GM12878 (cell line): ENCODE measurements at regions not wholly inside any gene's neighbourhood (a gene's known extent, or its start where the extent isn't known, plus 50 kb on each side); places are given as distances from the start of the nearest gene placed in this dataset.

Experiments
- BHLHE40 ChIP-seq, 2 experiments: fragments of 450-650 bp in 1 of 2; IDR thresholded peaks; 2 replicates each; pipeline ENCODE4 v1.6.1; 2011 to 2017; ENCODE audit warnings: low read depth in 2 of 2, borderline replicate concordance in 1 of 2, improper control_type of control experiment in 1 of 2, low read length in 1 of 2, mild to moderate bottlenecking in 1 of 2
- CTCF ChIP-seq, 3 experiments: IDR thresholded peaks in 2 of 3; conservative IDR thresholded peaks in 1 of 3; 2 replicates each; pipeline ENCODE4 v1.5.1; 2011; ENCODE audit warnings: low read depth in 3 of 3, low read length in 3 of 3, mild to moderate bottlenecking in 3 of 3, control low read depth in 2 of 3, moderate library complexity in 2 of 3, inconsistent platforms in 1 of 3, mixed read lengths in 1 of 3; ENCODE audit not compliant: control insufficient read depth in 2 of 3, insufficient read depth in 1 of 3; ENCODE audit errors: extremely low read depth in 1 of 3
- EP300 ChIP-seq, 2 experiments: fragments of 150-350 bp in 1 of 2; IDR thresholded peaks; 2 replicates each; pipeline ENCODE4 v1.6.1; 2011 to 2012; ENCODE audit warnings: low read depth in 2 of 2, low read length in 2 of 2, borderline replicate concordance in 1 of 2, improper control_type of control experiment in 1 of 2, inconsistent platforms in 1 of 2; ENCODE audit not compliant: control insufficient read depth in 1 of 2
- EZH2 ChIP-seq: IDR thresholded peaks from 2 replicates; pipeline ENCODE4 v1.6.1; 2012; ENCODE audit warnings: low read depth, mild to moderate bottlenecking, control low read depth, inconsistent platforms, low read length, borderline replicate concordance; ENCODE audit not compliant: control insufficient read depth
- JUND ChIP-seq: IDR thresholded peaks from 2 replicates; pipeline ENCODE4 v1.6.1; 2012; ENCODE audit warnings: low read depth, mild to moderate bottlenecking, low read length, improper control_type of control experiment, moderate library complexity
- MYC ChIP-seq: IDR thresholded peaks from 2 replicates; pipeline ENCODE4 v1.6.1; 2011; ENCODE audit warnings: mild to moderate bottlenecking, low read length, moderate library complexity, inconsistent platforms; ENCODE audit not compliant: insufficient read depth, insufficient replicate concordance, insufficient read length, severe bottlenecking
- NFYB ChIP-seq: IDR thresholded peaks from 2 replicates; pipeline ENCODE4 v1.6.1; 2011; ENCODE audit warnings: low read depth, mild to moderate bottlenecking, low read length, improper control_type of control experiment, moderate library complexity; ENCODE audit not compliant: insufficient read depth
- POLR2A ChIP-seq: IDR thresholded peaks from 2 replicates; pipeline ENCODE4 v1.6.1; 2011; ENCODE audit warnings: low read depth, mild to moderate bottlenecking, low read length
- POLR2AphosphoS5 ChIP-seq: IDR thresholded peaks from 2 replicates; pipeline ENCODE4 v1.6.1; 2011; ENCODE audit warnings: mild to moderate bottlenecking, low read length, inconsistent platforms
- RUNX3 ChIP-seq: IDR thresholded peaks from 2 replicates; pipeline ENCODE4 v1.6.1; 2012; ENCODE audit warnings: low read length, inconsistent platforms
- SPI1 ChIP-seq: IDR thresholded peaks from 2 replicates; pipeline ENCODE4 v1.6.1; 2011; ENCODE audit warnings: low read depth, mild to moderate bottlenecking, low read length, moderate library complexity, borderline replicate concordance; ENCODE audit not compliant: insufficient read depth
- TARDBP ChIP-seq: IDR thresholded peaks from 2 replicates; pipeline ENCODE4 v1.6.1; 2016; ENCODE audit warnings: borderline replicate concordance
- TF ChIP-seq, protein P1 (sequence below): fragments of 450-650 bp; IDR thresholded peaks from 2 replicates; pipeline ENCODE4 v1.6.1; 2017; ENCODE audit warnings: antibody characterized with exemption, mild to moderate bottlenecking, moderate library complexity
- TF ChIP-seq, protein P2 (sequence below): fragments of 450-650 bp; formaldehyde crosslinking; IDR thresholded peaks from 2 replicates; pipeline ENCODE4 v1.5.0; 2022; ENCODE audit warnings: mild to moderate bottlenecking, missing genetic modification characterization

DNA sequence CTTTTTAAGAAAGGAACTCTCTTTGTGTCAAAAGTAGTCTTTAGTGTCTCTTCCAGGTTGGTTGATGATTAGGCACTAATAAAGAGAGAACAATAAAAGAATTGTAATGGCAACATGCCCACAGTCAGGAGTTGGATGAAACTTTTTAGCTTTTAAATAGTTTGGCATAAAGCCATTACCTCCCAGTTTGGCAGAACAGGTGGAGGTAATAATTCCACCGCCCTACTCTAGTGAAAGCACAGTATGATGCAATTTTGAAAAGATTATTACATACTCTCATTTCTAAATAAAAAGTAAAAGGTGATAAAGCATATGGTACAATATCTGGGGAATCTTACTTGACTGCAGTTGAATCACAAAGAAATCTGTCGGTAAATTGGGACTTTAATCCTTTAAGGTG lies 497.6 kb downstream of the SUCLA2 start:
- TF ChIP-seq BHLHE40 (IDR thresholded peaks at IDR 0.05; ENCODE audit: borderline replicate concordance in 1 of 2, low read depth in 2 of 2, low read length in 1 of 2) (no peak), SPI1 (no peak), RUNX3 (no peak), CTCF (IDR thresholded peaks at IDR 0.05 in 2 of 3, conservative IDR thresholded peaks at IDR 0.05 in 1 of 3; ENCODE audit: control insufficient read depth in 2 of 3, extremely low read depth in 1 of 3, insufficient read depth in 1 of 3, low read depth in 3 of 3, low read length in 3 of 3) (no peak), TARDBP (no peak), JUND (no peak), EZH2 (no peak), EP300 (IDR thresholded peaks at IDR 0.05; ENCODE audit: borderline replicate concordance in 1 of 2, control insufficient read depth in 1 of 2, low read depth in 2 of 2, low read length in 2 of 2) (no peak), NFYB (no peak), POLR2AphosphoS5 (no peak), MYC (no peak), POLR2A (no peak)
- TF ChIP-seq, protein P1, sequence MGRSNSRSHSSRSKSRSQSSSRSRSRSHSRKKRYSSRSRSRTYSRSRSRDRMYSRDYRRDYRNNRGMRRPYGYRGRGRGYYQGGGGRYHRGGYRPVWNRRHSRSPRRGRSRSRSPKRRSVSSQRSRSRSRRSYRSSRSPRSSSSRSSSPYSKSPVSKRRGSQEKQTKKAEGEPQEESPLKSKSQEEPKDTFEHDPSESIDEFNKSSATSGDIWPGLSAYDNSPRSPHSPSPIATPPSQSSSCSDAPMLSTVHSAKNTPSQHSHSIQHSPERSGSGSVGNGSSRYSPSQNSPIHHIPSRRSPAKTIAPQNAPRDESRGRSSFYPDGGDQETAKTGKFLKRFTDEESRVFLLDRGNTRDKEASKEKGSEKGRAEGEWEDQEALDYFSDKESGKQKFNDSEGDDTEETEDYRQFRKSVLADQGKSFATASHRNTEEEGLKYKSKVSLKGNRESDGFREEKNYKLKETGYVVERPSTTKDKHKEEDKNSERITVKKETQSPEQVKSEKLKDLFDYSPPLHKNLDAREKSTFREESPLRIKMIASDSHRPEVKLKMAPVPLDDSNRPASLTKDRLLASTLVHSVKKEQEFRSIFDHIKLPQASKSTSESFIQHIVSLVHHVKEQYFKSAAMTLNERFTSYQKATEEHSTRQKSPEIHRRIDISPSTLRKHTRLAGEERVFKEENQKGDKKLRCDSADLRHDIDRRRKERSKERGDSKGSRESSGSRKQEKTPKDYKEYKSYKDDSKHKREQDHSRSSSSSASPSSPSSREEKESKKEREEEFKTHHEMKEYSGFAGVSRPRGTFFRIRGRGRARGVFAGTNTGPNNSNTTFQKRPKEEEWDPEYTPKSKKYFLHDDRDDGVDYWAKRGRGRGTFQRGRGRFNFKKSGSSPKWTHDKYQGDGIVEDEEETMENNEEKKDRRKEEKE, result no peak
- TF ChIP-seq, protein P2, sequence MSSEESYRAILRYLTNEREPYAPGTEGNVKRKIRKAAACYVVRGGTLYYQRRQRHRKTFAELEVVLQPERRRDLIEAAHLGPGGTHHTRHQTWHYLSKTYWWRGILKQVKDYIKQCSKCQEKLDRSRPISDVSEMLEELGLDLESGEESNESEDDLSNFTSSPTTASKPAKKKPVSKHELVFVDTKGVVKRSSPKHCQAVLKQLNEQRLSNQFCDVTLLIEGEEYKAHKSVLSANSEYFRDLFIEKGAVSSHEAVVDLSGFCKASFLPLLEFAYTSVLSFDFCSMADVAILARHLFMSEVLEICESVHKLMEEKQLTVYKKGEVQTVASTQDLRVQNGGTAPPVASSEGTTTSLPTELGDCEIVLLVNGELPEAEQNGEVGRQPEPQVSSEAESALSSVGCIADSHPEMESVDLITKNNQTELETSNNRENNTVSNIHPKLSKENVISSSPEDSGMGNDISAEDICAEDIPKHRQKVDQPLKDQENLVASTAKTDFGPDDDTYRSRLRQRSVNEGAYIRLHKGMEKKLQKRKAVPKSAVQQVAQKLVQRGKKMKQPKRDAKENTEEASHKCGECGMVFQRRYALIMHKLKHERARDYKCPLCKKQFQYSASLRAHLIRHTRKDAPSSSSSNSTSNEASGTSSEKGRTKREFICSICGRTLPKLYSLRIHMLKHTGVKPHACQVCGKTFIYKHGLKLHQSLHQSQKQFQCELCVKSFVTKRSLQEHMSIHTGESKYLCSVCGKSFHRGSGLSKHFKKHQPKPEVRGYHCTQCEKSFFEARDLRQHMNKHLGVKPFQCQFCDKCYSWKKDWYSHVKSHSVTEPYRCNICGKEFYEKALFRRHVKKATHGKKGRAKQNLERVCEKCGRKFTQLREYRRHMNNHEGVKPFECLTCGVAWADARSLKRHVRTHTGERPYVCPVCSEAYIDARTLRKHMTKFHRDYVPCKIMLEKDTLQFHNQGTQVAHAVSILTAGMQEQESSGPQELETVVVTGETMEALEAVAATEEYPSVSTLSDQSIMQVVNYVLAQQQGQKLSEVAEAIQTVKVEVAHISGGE (CRISPR knock-in tag), result no peak
